LNCaP clone FGC (cell line): ENCODE measurements at regions not wholly inside any gene's neighbourhood (a gene's known extent, or its start where the extent isn't known, plus 50 kb on each side); places are given as distances from the start of the nearest gene placed in this dataset.

Experiments used
- DNase-seq: peaks from one replicate; pipeline ENCODE4 v3.0.0-alpha.2; 2011; ENCODE audit warnings: low read depth
- H3K4me3 ChIP-seq: 2 replicates; pipeline ENCODE4 v1.5.1; 2011; ENCODE audit warnings: mild to moderate bottlenecking, low read depth, low read length, control low read depth
- CTCF ChIP-seq: IDR thresholded peaks from 2 replicates; pipeline ENCODE4 v1.5.1; 2012; ENCODE audit warnings: mild to moderate bottlenecking; ENCODE audit not compliant: control insufficient read depth, insufficient read depth; ENCODE audit errors: extremely low read depth

- no peak for DNase-seq
- no peak for TF ChIP-seq CTCF
- no peak overlapping the region for H3K4me3 ChIP-seq
Observed at GRCh38 chr7:42406358-42406757, 169.3 kb upstream of the GLI3 start.

DNA sequence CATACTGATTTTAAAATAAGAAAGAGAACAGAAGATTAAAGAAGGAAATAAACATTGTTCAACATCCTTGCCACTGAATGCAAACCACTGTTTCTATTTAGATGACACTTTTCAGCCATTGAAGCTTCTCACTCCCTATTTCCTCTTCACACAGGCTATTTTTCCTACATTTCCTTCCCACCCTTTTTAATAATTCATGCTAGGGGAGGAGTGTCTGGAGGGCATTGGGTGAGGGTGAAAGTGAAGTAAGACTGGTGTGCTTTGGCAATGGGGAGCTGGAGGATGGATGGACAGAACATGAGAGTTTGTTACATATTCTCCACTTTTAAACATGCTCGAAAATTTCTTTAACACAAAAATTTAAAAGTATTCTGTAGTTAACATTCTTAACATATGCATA lies 168.8 kb upstream of the GLI3 start:
- no peak for DNase-seq
- no peak overlapping the region for H3K4me3 ChIP-seq
- TF ChIP-seq CTCF = no peak

- no peak overlapping the region for H3K4me3 ChIP-seq
- TF ChIP-seq CTCF = no peak
- no peak for DNase-seq
Observed at GRCh38 chr7:42403831-42404230, 166.8 kb upstream of the GLI3 start.

GRCh38 chr7:42400961-42401360 lies 164.0 kb upstream of the GLI3 start:
- DNase-seq = no peak
- TF ChIP-seq CTCF = no peak

DNA sequence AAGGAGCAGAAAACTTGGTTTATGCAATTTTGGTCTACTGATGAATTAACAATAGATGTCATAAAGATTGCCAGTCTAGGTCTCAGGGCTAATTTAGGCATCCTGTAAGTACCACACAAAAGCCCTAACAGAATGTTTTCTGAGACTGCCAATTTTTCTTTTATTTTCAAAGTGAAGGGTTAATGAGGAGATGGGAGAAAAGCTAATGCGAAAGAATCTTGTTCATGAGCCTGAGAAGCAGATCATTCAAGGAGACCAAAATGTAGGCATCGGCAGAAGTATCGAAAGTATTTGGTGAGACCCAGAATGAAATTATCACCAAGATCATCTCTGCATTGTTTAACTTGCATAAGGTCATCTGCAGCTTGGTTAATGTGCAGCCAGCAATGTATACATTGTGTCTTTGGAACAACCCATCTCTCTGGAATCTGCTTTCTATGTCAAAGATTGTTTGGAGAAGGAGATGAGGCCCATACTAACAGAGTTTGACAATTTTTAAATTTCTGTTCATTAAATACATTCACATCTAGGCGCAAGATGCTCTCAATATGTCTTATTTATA lies 163.3 kb upstream of the GLI3 start:
- H3K4me3 ChIP-seq = no peak overlapping the region
- DNase-seq = no peak
- no peak for TF ChIP-seq CTCF

More at GRCh38 chr7:42400961-42401360, 164.0 kb upstream of the GLI3 start:
- no peak overlapping the region for H3K4me3 ChIP-seq

DNA sequence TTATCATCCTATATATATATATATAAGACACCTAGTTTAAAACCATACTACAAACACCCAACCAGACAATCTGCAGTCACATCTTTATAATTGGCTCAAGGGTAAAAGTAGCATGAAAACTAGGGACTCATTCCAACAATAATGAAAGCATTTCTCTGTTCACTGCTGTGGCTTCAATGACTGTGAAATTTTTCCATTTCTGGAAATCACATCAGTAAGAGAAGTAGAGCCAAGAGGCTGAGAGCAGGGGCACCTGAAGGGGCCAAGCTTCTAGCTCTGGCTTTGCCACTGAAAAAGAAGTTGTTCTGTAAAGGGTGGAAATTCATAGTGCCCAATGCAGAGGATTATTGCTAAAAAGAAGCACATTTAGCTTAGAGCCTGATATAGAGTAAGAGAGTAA lies 158.6 kb upstream of the GLI3 start:
- no peak for TF ChIP-seq CTCF
- DNase-seq = no peak
- no peak overlapping the region for H3K4me3 ChIP-seq

- no peak for TF ChIP-seq CTCF
- H3K4me3 ChIP-seq = no peak overlapping the region
- DNase-seq = no peak
Observed at GRCh38 chr7:42392826-42393225, 155.8 kb upstream of the GLI3 start.
